IPS-20b (cell line): ENCODE measurements at regions not wholly inside any gene's neighbourhood (a gene's known extent, or its start where the extent isn't known, plus 50 kb on each side); places are given as distances from the start of the nearest gene placed in this dataset.
"Not testable (repeated sequence)": the region's sequence is repeated elsewhere in the genome, so short reads cannot be mapped to it uniquely, and the experiment has no call there.

ENCODE experiments used
- H3K27ac ChIP-seq: one replicate; pipeline ENCODE4 v1.5.1; 2013; ENCODE audit warnings: low read length
- H3K27me3 ChIP-seq: 2 replicates; pipeline ENCODE4 v1.6.1; 2013; ENCODE audit warnings: mild to moderate bottlenecking, low read length, inconsistent platforms; ENCODE audit not compliant: insufficient read depth
- H3K36me3 ChIP-seq: 2 replicates; pipeline ENCODE4 v1.6.1; 2013; ENCODE audit warnings: low read depth, mild to moderate bottlenecking, inconsistent platforms, low read length, moderate library complexity; ENCODE audit not compliant: insufficient read depth
- H3K4me1 ChIP-seq: 2 replicates; pipeline ENCODE4 v1.6.1; 2013; ENCODE audit warnings: mild to moderate bottlenecking, control low read depth, inconsistent platforms, low read length, moderate library complexity; ENCODE audit not compliant: insufficient read depth
- H3K4me3 ChIP-seq: 2 replicates; pipeline ENCODE4 v1.5.1; 2013; ENCODE audit warnings: mild to moderate bottlenecking, low read length, inconsistent platforms
- H3K9ac ChIP-seq: 2 replicates; pipeline ENCODE4 v1.6.1; 2013; ENCODE audit warnings: low read depth, mild to moderate bottlenecking, inconsistent platforms, low read length, moderate library complexity
- H3K9me3 ChIP-seq: 2 replicates; pipeline ENCODE4 v1.6.1; 2013; ENCODE audit warnings: mild to moderate bottlenecking, low read depth, low read length, inconsistent platforms; ENCODE audit not compliant: insufficient read depth

DNA sequence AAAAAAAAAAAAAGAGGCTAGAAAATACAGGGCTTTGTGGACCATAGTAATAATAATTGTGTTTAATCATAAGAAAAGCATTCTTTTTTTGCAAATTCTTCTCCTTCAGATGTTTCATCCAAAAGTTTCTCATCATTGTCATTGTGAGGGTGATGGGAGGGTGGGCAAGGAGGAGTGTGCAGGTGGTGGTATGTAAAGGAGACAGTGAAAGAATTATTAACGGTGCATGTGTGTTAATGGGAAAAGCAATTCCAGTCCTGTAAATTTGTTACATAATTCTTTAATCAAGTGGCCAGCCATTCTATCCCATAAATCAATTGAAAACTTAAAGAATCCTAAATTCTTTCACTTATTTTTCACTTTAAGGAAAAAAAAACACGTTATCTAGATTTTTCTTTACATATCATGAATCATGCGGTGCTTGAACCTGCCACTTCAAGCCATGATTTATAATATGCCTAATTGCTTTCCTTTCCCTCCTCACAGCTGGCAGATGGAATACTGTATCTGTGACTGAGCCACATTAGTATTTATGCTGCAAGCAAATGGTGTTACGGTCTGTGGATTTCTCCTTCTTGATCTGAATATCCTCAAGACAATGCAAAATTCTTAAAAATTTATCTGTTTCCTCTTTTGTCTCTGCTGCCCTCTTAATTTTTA, 318.5 kb downstream of the JRKL start:
- H3K4me3 ChIP-seq, result no peak overlapping the region
- no peaks in the 10 kb centered on the region for H3K36me3 ChIP-seq
- no peak overlapping the region for H3K27ac ChIP-seq
- no peaks in the 10 kb centered on the region for H3K9me3 ChIP-seq
- no peak overlapping the region for H3K9ac ChIP-seq
- no peaks in the 10 kb centered on the region for H3K4me1 ChIP-seq
- no peaks in the 10 kb centered on the region for H3K27me3 ChIP-seq

DNA sequence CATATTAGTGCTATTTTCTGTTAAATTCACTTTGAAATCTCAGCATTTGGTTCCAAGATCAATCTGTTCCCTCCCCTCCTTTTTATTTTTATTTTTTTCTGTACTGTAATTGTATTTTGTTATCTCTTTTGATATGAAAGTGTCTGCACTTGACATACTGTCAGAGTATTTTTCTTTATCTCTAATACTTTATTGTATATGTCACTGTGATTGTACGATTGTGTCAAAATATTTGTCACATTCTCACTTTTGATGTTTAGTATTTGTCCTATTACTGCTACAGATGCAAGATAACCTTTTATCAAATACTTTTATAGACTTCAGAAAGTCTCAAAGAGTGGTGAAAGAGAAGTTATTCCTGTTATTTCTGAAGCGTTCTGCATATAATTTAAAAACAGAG, 323.5 kb downstream of the JRKL start:
- no peaks in the 10 kb centered on the region for H3K27me3 ChIP-seq
- no peaks in the 10 kb centered on the region for H3K4me1 ChIP-seq
- H3K9me3 ChIP-seq, result no peaks in the 10 kb centered on the region
- H3K36me3 ChIP-seq, result no peaks in the 10 kb centered on the region
- no peak overlapping the region for H3K27ac ChIP-seq
- no peak overlapping the region for H3K9ac ChIP-seq
- H3K4me3 ChIP-seq, result no peak overlapping the region

DNA sequence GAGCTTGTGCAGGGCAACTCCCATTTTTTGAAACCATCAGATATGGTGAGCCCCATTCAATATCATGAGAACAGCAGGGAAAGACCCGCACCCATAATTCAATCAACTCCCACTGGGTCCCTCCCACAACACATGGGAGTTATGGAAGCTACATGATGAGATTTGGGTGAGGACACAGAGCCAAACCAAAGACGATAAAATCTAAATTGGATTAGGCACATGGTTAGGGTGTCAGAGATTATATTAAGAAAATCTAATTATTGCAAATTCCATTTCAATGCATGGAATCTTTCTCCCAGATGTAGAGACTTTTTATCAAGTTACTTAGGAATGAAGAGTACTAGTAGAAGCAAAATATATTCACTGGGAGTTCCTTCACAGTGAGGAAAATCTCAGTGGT, 324.9 kb downstream of the JRKL start:
- Histone ChIP-seq H3K27ac (no peak overlapping the region), H3K4me3 (no peak overlapping the region), H3K4me1 (no peaks in the 10 kb centered on the region), H3K9ac (no peak overlapping the region), H3K9me3 (no peaks in the 10 kb centered on the region), H3K27me3 (no peaks in the 10 kb centered on the region), H3K36me3 (no peaks in the 10 kb centered on the region)

DNA sequence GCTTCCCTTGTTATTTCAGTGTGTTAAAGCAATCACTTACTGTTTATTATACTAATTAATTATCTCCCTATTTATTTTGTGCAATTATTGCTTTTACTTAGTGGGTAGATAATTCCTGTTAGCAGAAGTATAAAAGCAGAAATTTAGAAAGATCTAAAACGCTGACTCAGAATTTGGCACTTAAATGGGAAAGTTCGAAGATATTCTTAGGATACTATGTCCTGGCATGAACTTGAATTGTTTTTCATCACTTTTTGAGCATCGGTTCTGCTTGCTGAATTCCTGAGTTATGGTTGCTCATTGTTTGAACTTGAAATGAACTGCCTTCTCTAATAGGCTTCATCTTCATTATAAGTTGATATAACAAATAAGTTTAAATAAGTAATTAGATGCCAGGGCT, 325.4 kb downstream of the JRKL start:
- H3K4me1 ChIP-seq, result no peaks in the 10 kb centered on the region
- no peaks in the 10 kb centered on the region for H3K27me3 ChIP-seq
- no peak overlapping the region for H3K9ac ChIP-seq
- H3K36me3 ChIP-seq, result no peaks in the 10 kb centered on the region
- no peak overlapping the region for H3K4me3 ChIP-seq
- H3K27ac ChIP-seq, result no peak overlapping the region
- H3K9me3 ChIP-seq, result no peaks in the 10 kb centered on the region

DNA sequence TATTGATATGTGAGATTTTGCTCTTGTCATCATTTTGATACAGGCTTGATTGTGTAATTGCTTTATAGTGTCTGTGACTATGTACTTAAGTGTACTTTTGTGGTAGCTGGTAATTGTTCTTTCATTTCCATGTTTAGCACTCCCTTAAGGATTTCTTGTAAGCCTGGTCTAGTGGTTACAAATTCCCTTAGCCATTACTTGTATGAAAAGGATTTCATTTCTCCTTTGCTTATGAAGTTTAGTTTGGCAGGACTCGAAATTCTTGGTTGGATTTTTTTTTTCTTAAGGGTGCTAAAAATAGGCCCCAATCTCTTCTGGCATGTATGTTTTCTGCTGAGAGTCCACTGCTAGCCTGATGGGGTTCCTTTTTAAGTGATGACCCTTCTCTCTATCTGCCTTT, 346.8 kb downstream of the JRKL start:
- H3K9ac ChIP-seq, result no peak overlapping the region
- no peaks in the 10 kb centered on the region for H3K9me3 ChIP-seq
- no peak overlapping the region for H3K27ac ChIP-seq
- no peaks in the 10 kb centered on the region for H3K4me1 ChIP-seq
- no peaks in the 10 kb centered on the region for H3K27me3 ChIP-seq
- H3K36me3 ChIP-seq, result no peaks in the 10 kb centered on the region
- no peak overlapping the region for H3K4me3 ChIP-seq

DNA sequence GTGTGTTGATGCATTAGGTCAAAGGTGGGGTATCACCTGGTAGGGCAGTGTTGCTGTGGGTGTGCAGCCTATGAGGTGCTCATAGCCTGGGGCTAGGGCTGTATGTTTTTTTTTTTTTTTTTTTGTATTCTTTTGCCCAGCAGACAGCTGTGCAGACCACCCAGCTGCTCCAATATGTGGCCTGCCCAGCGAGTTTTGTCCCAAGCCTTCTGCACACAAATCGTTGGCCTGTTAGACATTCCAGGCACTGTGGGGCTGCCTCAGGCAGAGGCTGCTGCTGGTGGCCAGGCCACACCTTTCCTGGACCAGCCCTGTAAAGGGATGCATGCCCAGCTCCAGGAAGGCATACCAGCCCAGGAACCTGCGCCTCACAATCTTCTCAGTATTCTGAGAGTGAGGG, 348.5 kb downstream of the JRKL start:
- no peaks in the 10 kb centered on the region for H3K9me3 ChIP-seq
- H3K4me3 ChIP-seq, result no peak overlapping the region
- H3K4me1 ChIP-seq, result no peaks in the 10 kb centered on the region
- no peaks in the 10 kb centered on the region for H3K36me3 ChIP-seq
- no peaks in the 10 kb centered on the region for H3K27me3 ChIP-seq
- no peak overlapping the region for H3K9ac ChIP-seq
- H3K27ac ChIP-seq, result no peak overlapping the region

DNA sequence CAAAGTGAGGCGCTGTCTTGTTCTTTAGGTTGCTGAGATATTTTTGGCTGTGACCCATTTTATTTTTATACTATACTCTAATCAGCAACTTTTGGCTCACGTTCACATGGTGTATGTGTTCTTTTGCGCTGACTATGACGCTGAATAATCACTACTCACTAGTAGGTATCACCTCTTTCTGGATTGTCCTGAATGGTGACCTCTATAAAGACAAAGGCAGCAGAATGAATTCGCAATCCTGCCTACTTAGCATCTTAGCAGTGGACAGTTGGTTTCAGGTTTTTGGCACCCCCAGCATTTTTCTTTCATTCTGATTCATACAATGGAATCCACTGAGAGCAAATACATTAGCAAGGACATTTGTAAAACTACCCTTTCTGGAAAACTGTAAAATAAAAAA, 351.3 kb downstream of the JRKL start:
- Histone ChIP-seq H3K36me3 (no peaks in the 10 kb centered on the region), H3K4me1 (no peaks in the 10 kb centered on the region), H3K27me3 (no peaks in the 10 kb centered on the region), H3K9me3 (no peaks in the 10 kb centered on the region), H3K9ac (no peak overlapping the region), H3K4me3 (no peak overlapping the region), H3K27ac (no peak overlapping the region)

DNA sequence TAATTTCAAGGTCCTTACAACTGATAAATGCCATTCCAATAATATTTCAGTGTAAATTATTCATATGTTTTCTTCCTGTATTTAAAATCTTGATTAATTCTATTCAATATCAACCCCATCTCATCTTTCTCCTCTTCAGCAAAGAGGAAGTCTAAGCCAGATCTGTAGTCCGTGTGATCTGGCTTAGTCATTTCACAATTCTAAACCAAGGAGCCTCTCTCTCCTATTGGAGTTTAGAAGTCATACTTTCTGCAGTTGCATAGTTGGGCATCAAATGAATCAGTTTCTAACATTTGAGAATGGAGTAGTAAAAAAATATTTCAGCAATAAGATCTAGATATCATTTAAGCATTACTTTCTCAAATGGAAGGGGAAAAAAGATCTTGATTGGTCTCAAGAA, 354.9 kb downstream of the JRKL start:
- no peaks in the 10 kb centered on the region for H3K36me3 ChIP-seq

DNA sequence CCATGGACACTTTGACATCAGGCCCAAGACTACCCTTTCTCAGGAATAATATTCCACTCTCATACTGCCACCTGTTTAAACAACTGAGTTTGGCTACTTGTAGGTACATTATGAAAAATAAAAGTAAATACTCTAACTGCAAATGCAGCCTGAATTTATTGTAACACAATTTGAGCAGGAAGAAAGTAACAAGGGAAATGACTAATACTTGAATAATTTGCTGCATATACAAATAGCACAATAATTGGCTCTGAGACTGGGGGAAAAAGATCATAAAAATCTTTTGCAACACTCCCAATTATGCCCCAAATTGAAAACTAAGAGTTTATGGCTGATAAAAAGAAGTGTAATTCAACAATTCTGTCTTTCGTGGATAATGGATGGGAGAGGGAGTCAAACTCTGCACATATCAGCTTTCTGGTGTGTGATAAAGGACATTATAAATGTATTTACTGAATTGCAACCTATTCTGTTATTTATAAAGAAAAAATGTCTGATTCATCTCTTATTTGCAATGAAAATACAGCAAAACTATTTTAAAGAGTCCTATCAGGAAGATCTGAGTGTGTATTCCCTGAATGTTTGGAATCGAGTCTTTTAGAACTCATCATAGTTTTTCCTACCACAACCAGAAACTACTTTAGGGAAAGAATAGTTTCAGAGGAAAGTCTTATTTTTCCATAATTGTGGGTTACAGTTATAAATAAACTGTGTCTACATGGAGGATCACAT, 359.0 kb downstream of the JRKL start:
- Histone ChIP-seq H3K36me3 (no peaks in the 10 kb centered on the region), H3K27ac (no peak overlapping the region), H3K9ac (no peak overlapping the region), H3K9me3 (no peaks in the 10 kb centered on the region), H3K4me1 (no peaks in the 10 kb centered on the region), H3K4me3 (no peak overlapping the region), H3K27me3 (no peaks in the 10 kb centered on the region)

More for the DNA sequence above, 354.9 kb downstream of the JRKL start:
- H3K27ac ChIP-seq, result no peak overlapping the region
- no peak overlapping the region for H3K4me3 ChIP-seq
- H3K9me3 ChIP-seq, result no peaks in the 10 kb centered on the region
- H3K9ac ChIP-seq, result no peak overlapping the region
- H3K4me1 ChIP-seq, result no peaks in the 10 kb centered on the region
- H3K27me3 ChIP-seq, result no peaks in the 10 kb centered on the region

DNA sequence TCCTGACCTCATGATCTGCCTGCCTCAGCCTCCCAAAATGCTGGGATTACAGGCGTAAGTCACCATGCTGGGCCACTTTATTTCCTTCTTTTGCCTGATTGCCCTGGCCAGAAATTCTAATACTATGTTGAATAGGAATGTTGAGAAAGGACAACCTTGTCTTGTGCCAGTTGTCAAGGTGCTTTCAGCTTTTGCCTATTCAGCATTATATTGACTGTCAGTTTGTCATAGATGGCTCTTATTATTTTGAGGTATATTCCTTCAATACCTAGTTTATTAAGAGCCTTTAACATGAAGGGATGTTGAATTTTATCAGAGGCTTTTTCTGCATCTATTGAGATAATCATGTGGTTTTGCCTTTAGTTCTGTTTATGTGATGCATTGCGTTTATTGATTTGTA, 362.0 kb downstream of the JRKL start:
- H3K4me1 ChIP-seq, H3K27ac ChIP-seq, H3K4me3 ChIP-seq, H3K36me3 ChIP-seq, H3K27me3 ChIP-seq, H3K9me3 ChIP-seq, H3K9ac ChIP-seq: not testable (repeated sequence)

DNA sequence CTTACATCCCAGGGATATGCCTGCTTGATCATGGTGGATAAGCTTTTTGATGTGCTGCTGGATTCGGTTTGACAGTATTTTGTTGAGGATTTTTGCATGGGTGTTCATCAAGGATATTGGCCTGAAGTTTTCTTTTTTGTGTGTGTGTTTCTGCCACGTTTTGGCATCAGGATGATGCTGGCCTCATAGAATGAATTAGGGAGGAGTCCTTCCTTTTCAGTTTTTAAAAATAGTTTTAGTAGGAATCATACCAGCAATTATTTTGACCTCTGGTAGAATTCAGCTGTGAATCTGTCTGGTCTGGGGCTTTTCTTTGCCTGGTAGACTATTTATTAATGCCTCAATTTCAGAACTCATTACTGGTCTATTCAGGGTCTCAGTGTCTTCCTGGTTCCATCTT, 362.4 kb downstream of the JRKL start:
- H3K4me1 ChIP-seq, result no peaks in the 10 kb centered on the region
- H3K4me3 ChIP-seq, result no peak overlapping the region
- no peak overlapping the region for H3K27ac ChIP-seq
- H3K36me3 ChIP-seq, result no peaks in the 10 kb centered on the region
- H3K9me3 ChIP-seq, result no peaks in the 10 kb centered on the region
- no peaks in the 10 kb centered on the region for H3K27me3 ChIP-seq
- no peak overlapping the region for H3K9ac ChIP-seq

DNA sequence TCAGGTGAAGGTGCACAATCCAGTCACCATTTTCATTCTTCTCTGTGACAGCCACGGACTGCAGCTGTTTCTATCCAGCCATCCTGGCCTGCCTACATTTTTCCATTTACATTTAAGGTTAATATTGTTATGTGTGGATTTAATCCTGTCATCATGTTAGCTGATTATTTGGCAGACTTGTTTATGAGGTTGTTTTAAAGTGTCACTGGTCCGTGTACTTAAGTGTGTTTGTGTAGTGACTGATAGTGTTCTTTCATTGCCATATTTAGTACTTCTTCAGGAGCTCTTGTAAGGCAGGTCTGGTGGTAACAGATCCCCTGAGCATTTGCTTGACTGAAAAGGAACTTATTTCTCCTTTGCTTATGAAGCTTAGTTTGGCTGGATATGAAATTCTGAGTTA, 364.2 kb downstream of the JRKL start:
- Histone ChIP-seq H3K36me3 (no peaks in the 10 kb centered on the region), H3K9me3 (no peaks in the 10 kb centered on the region), H3K4me3 (no peak overlapping the region), H3K9ac (no peak overlapping the region), H3K27ac (no peak overlapping the region), H3K27me3 (no peaks in the 10 kb centered on the region), H3K4me1 (no peaks in the 10 kb centered on the region)
